NCI-H2196 (cell line): ENCODE measurements at regions not wholly inside any gene's neighbourhood (a gene's known extent, or its start where the extent isn't known, plus 50 kb on each side); places are given as distances from the start of the nearest gene placed in this dataset.

Experiments
- DNase-seq: peaks from one replicate; lab custom pipeline; 2025; ENCODE audit not compliant: unreplicated experiment; lab: John Stamatoyannopoulos, UW

DNA sequence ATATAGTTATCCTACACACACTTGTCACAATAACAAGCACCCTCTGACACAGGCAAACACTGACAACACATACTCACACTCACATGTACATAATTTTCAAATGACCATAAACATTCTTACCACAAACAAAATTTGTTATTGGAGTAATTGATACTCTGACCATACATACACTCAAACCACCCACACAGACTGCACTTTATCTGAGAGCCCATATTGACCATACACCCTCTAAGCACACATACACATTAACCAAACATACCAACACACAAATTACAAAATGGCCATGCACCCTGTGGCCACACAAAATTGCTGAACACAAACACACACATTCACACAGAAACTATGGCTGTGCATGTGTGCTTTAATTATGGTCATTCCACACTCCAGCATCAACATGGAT, 79.1 kb upstream of the FAM120A start:
- no peak for DNase-seq

GRCh38 chr9:93376411-93376810, 75.1 kb upstream of the FAM120A start:
- no peak for DNase-seq

- no peak for DNase-seq
Measured at GRCh38 chr9:93378276-93378675, 73.2 kb upstream of the FAM120A start.

DNA sequence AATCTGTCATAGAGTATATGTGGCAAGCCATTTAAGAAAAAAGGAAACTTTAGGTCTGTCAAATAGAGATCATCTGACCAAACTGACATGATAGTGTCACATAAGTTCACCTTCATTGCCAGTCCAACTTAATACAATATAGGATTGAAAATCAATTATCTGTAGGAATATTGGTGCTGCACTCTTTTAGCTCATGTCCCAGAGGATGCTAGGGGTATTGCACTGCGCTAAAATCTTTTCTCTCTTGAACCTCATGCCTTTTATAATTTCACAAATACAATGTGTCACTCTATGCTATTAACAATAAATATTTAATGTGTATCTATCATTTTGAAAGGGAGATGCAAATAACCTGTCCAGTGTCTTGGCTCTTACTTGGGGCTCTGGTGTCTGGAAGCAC, 72.4 kb upstream of the FAM120A start:
- DNase-seq, result no peak

GRCh38 chr9:93380410-93381060, 71.0 kb upstream of the FAM120A start:
- no peak for DNase-seq

GRCh38 chr9:93387791-93388190, 63.7 kb upstream of the FAM120A start:
- peak; percentile 5 for DNase-seq

- no peak for DNase-seq
Measured at GRCh38 chr9:93390953-93391515, 60.5 kb upstream of the FAM120A start.

DNA sequence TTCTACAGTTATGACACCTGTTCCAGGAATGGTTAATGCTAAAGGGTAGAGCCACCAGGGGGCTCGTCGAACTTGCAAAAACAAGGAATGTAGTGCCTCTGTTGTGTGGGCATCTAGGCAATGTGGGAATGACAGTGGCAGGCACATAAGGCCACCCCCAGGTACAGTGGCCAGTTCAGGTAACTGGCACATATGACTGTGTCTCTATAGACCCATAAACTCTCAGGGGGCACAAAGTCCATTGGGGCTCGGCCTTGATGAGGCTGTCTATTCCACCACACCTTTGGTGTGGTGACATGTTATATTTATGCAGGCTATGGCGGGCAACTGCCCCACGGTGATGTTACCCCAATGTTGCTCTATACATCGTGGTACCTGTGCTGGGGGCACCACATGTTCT, 59.6 kb upstream of the FAM120A start:
- no peak for DNase-seq

- no peak for DNase-seq
Measured at GRCh38 chr9:93392974-93393373, 58.5 kb upstream of the FAM120A start.
